ENCODE measurements at regions not wholly inside any gene's neighbourhood (a gene's known extent, or its start where the extent isn't known, plus 50 kb on each side); places are given as distances from the start of the nearest gene placed in this dataset.

- Histone ChIP-seq H3K36me3 (ENCODE audit: control insufficient read depth in 2 of 2, extremely low read depth in 1 of 2, insufficient read depth in 2 of 2, low read length in 2 of 2) (no peaks in the 10 kb centered on the region), H3K9me3 (replicated peaks; ENCODE audit: control insufficient read depth, insufficient read depth, low read length) (no peaks in the 10 kb centered on the region), H3K79me2 (ENCODE audit: control insufficient read depth, insufficient read depth, low read length) (no peaks in the 10 kb centered on the region), H3K9me1 (replicated peaks; ENCODE audit: control insufficient read depth, extremely low read depth, insufficient read depth, low read length) (no peaks in the 10 kb centered on the region), H3K4me1 (ENCODE audit: control insufficient read depth, extremely low read depth, insufficient read depth, low read length) (no peaks in the 10 kb centered on the region), H3K9ac (replicated peaks; ENCODE audit: extremely low read depth, insufficient read depth, low read length) (no peak overlapping the region), H3K4me3 (replicated peaks in 1 of 3; ENCODE audit: insufficient read depth in 1 of 3, low read depth in 1 of 3, low read length in 3 of 3) (no peak overlapping the region), H3K27ac (ENCODE audit: insufficient read depth, low read depth, low read length) (no peak overlapping the region), H4K20me1 (replicated peaks; ENCODE audit: control insufficient read depth, extremely low read depth, insufficient read depth, low read length) (no peaks in the 10 kb centered on the region), H3K4me2 (ENCODE audit: insufficient read depth, low read length) (no peak overlapping the region), H3K27me3 (ENCODE audit: control insufficient read depth in 2 of 2, insufficient read depth in 2 of 2, low read length in 2 of 2) (peaks cover 3% of the 10 kb centered on the region in 2 experiments), H2AFZ (ENCODE audit: low read depth, low read length) (no peak overlapping the region)
- dilution Hi-C loops (cut with MboI; ENCODE audit: extremely low pct_ligation_motif_present, low sequenced_read_pairs), result no loop called here
- no TSS peak for BruUV-seq (replicated peaks)
- DNase-seq (ENCODE audit: low read depth, low spot score) (no peak), FAIRE-seq (no peak)
- TF ChIP-seq POLR2AphosphoS5 (IDR thresholded peaks at IDR 0.05; ENCODE audit: insufficient read depth, low read depth, low read length), result no peak
- TF ChIP-seq CTCF (IDR thresholded peaks at IDR 0.05; ENCODE audit: extremely low read depth in 1 of 2, insufficient read depth in 1 of 2, low read depth in 1 of 2, low read length in 2 of 2), result no peak
- TF ChIP-seq FOS (IDR thresholded peaks at IDR 0.05; ENCODE audit: borderline replicate concordance, insufficient read depth, low read length), result no peak
- TF ChIP-seq JUN (IDR thresholded peaks at IDR 0.05; ENCODE audit: borderline replicate concordance, insufficient read depth, insufficient read length, low read depth), result no peak
- TF ChIP-seq GATA2 (IDR thresholded peaks at IDR 0.05; ENCODE audit: insufficient read depth, insufficient read length, low read depth, low read length), result no peak
- no peak for TF ChIP-seq MYC (IDR thresholded peaks at IDR 0.05; ENCODE audit: low read depth, low read length)
- no peak for TF ChIP-seq MAX (IDR thresholded peaks at IDR 0.05; ENCODE audit: insufficient read depth, insufficient read length)
- TF ChIP-seq EZH2 (IDR thresholded peaks at IDR 0.05; ENCODE audit: borderline replicate concordance, low read depth, low read length, severe bottlenecking), result no peak
- no peak for TF ChIP-seq POLR2A (IDR thresholded peaks at IDR 0.05; ENCODE audit: low read depth, low read length)
- POLR2A ChIA-PET, result no interaction called here
- CTCF ChIA-PET, result no interaction called here
- intact Hi-C loops (cut with micrococcal nuclease), result no loop called here
These were observed 162.1 kb downstream of the CHST1 start for GRCh38 chr11:45503311-45503710.

All from endothelial cell of umbilical vein (primary cell).